Adrenal gland (tissue), 5 donors: ENCODE measurements at regions not wholly inside any gene's neighbourhood (a gene's known extent, or its start where the extent isn't known, plus 50 kb on each side); places are given as distances from the start of the nearest gene placed in this dataset.

Source experiments
- CTCF ChIP-seq, 6 experiments: fragments of 450-650 bp in 4 of 6; fragments of 200-600 bp in 2 of 6; sonication (generic) in 1 of 6; IDR thresholded peaks; 1 replicate in 5 of 6; 2 replicates in 1 of 6; pipeline versions ENCODE4 v1.5.1 to v1.8.0; 2016 to 2021; ENCODE audit warnings: antibody characterized with exemption in 6 of 6, mild to moderate bottlenecking in 2 of 6, moderate library complexity in 1 of 6
- POLR2A ChIP-seq, 2 donors: fragments of 450-650 bp; IDR thresholded peaks; one replicate each; pipeline ENCODE4 v1.6.1; 2017; ENCODE audit warnings: antibody characterized with exemption in 2 of 2, mild to moderate bottlenecking in 2 of 2, moderate library complexity in 1 of 2
- donor health status: DM: no; HTN: no; CAD: no.

- no peak for TF ChIP-seq CTCF (IDR thresholded peaks at IDR 0.05)
- no peak for TF ChIP-seq POLR2A (IDR thresholded peaks at IDR 0.05)
Measured at GRCh38 chr6:132061381-132061780, 110.2 kb upstream of the CCN2 start.
